RPMI8226 (cell line): ENCODE measurements at regions not wholly inside any gene's neighbourhood (a gene's known extent, or its start where the extent isn't known, plus 50 kb on each side); places are given as distances from the start of the nearest gene placed in this dataset.

Source experiments
- DNase-seq: peaks from one replicate; pipeline ENCODE4 v3.0.0-alpha.2; 2015

DNA sequence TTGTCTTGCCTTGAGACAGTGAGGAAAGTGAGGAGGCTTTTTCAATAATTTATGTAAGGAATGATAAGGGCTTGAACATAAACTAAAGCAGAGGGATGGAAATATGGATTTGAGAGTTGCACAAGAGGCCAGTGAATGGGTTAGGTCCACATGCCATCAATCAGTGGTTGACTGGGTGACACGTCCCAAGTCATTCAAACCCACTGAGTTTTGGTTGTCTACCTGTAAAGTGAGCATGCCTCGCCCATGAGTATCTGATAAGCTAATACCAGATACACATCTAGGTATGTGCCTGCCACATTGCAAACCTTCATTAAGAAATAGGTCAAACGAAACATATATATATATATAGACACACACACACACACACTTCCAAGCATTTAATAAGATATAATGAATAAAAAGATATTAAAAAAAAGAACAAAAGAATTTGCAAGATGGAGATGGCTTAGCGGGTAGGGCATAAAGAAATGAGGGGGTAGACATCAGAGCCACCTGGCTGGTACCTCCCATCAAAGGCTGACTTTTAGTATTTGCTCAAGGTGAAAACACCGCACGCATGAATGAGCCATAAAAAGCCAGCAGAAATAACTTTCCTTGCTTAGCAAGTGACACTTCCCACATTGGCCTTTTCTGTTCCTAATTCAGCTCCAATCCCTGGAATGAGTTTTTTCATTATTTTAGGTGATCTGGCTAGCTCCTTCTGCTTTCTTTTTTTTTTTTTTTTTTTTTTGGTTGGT, 109.1 kb upstream of the GGTLC1 start:
- no peak for DNase-seq

- DNase-seq, result no peak
Measured at GRCh38 chr20:24096864-24097450, 108.4 kb upstream of the GGTLC1 start.

- DNase-seq, result no peak
Measured at GRCh38 chr20:24096264-24096663, 107.7 kb upstream of the GGTLC1 start.

DNA sequence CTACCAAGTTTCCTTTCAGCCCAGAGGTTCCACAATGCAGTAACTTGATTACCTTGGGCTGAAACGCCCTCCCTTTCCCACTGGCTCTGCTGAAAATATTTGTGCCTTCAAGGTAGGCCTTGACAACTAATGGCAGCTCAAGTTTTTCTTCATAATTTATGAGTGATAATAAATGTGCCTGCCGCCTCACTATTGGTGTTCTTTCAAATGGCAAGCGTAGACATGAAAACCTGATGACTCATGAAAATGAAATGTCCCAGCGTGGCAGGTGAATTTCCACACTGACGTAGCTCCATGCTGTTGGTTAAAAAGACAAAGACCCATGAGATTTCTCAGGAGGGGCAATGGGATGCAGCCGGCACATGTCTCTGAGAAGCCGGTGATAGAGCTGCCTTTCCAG, 107.2 kb upstream of the GGTLC1 start:
- DNase-seq, result no peak

DNA sequence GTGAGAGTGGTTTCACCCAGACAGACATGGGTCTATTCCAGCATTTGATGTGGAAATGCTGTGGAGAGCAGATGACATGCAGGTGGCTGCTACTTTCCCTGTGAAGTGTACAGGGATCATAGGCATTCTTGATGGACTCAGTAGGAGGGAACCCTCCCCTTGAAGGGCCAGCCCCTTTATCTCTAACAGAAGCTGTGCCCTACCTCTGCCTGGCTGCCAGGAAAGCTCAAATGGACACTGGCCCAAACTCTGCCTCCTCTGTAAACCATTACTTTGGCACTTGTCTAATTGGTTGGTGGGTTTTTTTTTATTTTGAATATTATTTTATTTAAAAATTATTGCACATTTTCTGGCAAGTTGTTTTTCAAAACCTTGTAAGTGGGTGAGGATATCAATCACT, 106.7 kb upstream of the GGTLC1 start:
- no peak for DNase-seq

DNA sequence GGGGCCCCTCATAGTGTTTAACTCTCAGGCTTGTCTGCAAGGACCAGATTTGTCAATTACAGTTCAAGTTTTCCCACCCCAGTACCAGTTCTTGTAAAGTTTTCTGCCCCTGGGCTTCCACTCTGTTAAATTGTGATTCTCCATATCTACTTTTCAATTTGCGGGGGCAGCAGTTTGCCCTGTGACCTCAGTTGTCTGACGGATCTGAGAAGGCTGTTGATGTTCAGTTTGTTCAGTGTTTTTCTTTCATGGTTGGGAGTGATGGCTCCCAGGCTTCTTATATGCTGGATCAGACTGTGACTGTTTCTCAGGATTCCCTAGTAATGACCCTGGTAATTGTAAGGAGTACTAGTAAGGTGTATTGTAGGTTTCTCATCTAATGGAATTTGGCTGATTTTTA, 101.0 kb upstream of the GGTLC1 start:
- DNase-seq, result no peak

DNA sequence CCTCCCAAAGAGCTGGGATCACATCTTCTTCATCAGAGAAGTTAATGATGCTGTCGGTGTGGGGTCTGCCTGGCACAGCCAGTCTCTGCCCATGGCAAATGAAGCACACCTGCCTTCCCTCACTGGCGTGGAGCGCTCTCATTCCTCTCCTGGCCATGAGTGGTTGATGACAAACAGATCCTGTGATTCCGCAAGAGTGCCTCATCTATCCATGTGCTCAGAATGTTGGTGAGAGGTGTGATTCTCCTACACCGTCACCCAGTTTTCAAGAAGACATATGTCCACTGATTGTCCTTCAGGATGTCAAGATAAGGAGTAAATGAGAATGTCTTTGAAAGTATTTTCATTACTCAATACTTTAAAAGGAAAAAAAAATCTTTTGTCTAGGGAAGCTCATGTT, 97.5 kb upstream of the GGTLC1 start:
- no peak for DNase-seq

DNA sequence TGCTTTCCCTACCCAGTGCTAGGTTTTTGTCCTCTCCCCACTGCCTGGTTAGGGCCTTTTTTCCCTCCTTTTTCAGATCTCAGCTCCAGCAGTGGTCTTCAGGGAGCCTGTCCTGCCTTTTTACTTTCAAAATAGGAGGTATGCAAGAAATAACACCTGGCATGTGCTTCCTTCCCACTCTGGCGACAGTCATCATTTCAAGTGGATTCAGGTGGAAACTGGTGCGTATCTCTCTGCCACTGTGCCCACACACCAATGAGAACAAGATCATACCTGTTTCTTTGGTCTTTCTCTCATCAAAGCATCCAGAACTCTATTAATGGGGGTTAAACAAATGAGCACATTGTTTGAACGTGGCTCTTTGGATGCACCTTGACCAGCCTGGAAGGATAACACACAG, 95.7 kb upstream of the GGTLC1 start:
- no peak for DNase-seq

DNA sequence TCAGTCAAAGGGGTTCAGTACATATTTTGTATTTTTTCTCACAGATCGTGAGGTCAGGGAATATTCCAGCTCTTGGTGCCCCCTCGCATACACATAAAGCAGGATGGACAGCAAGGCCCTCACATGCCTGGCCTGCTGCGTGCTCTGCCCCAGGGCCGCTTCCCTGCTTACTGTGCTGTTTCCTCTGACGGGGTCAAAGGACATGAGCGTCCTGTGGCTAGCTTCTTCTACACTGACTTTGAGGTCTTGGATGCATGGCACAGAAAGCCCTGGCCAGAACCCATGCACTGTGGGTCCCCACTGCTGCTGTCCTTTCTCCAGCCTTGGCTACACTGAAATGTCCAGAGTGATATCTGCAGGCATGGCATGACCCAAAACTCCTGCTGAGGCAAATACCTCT, 92.5 kb upstream of the GGTLC1 start:
- no peak for DNase-seq

DNA sequence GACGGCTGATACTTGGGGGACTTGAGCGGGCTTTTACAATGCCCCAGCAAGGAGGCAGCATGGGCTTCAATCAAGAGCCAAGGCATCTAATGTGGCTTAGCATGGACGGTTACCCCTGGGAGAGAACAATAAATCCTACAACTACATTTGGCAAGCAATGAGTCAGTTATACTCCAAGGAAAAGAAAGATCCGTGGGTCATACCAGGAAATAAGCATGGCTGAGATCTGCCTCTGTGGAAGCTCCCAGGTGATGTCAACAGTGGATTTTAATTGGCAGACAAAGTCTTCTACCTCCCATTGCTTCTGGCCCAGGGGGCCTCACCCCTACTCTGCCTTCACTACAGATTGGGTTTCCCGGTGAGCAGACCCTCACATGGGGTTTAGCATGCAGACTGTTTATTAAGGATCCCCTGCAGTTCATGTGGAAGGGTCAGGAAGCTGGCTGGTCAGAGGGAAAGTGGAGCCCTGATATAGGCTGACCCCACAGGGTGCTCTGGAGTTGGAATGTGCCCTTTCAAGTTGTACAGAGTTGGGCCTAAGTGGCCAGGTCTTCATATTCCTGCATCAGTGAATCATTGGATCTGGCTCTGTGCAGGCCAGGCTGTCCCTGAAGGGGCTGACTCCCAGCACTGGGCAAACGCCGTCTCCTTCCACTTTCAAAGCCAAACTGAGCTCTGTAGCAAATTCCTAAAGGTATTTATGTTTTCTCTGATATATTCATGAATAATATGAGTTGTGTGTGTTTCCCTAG, 91.3 kb upstream of the GGTLC1 start:
- DNase-seq, result no peak

DNA sequence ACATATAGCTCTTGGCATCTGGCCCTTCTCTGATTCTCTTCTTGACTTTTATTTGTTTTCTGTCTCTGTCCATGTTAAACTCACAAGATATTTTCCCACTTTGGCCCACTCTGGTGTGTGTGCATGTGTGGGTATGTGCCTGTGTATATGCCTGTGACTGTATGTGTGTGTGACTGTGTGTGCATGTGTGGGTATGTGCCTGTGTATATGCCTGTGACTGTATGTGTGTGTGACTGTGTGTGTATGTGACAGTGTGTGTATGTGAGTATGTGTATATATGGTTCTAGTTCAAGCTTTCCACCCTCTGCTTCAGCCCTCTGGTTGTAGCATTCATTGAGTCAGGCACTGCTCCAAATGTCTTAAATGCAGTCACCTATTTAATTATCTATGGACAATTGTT, 88.6 kb upstream of the GGTLC1 start:
- no peak for DNase-seq

DNA sequence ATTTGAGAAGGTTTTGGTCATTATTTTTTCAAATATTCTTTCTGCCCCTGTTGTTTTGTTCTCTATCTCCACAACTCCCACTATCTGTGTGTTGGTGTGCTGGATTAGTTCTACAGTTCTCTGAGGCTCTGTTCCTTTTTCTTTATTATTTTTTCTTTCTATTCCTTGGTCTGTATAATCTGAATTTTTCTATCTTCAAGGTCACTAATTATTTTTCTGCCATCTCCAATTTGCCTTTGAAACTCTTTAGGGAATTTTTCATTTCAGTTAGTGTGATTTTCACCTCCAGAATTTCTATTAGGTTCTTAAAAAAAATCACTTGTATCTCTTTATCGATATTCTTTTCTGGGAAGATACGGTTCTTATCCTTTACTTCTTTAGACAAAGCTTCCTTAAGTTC, 82.1 kb upstream of the GGTLC1 start:
- no peak for DNase-seq

DNA sequence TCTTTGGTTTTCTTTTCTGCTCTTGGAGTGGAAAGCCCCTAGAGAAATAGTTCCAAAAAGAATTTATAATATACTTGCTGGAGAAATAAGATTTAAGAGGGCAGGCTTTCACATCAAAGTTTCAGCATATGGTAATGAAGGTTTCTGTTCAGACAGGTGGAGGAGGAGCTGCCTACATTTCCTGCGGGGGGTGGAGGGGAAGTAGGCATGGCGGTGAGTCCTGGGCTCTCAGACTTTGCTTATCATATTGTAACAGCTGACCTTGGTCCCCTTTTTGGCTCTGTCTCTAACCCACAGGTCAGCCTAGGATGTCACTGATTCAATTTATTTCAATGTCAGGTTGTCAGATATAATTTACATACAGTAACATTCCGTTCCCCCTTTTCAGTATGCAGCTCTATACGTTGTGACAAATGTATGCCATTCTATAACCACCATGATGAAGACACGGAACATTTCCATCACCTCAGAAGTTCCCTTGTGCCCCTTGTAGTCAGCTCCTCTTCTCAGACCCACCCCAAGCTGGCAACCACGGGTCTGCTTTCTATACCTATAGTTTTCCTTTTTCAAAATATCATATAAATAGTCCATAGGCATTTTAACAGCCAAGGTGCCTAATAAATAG, 77.6 kb upstream of the GGTLC1 start:
- DNase-seq, result no peak

DNA sequence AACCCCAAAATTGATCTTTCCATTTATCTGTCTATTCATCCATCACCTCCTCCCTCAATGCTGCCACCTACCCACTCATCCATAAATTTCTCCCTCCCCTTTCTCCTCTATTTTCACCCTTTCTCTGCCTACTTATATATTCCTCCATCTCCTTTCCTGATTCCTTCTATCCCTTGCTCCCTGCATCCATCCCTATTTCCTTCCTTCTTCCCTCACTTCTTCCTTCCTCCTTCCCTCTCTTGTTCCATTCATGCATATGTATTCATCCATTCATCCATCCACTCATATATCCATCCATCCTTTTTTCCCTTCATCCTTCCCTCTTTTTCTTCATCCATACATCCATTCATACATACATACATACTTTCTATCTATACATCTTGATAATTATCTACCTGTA, 76.3 kb upstream of the GGTLC1 start:
- no peak for DNase-seq

DNA sequence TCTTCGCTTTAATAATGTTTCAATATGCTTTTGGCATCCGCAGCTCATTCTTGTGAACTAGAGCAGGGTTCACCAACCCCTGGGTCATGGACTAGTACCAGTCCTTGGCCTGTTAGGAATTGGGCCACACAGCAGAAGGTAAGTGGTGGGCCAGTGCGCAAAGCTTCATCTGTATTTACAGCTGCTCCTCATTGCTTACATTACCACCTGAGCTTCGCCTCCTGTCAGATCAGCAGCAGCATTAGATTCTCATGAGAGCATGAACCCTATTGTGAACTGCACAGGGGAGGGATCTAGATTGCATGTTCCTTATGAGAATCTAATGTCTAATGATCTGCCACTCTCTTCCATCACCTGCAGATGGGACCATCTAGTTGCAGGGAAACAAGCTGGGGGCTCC, 75.5 kb upstream of the GGTLC1 start:
- no peak for DNase-seq

DNA sequence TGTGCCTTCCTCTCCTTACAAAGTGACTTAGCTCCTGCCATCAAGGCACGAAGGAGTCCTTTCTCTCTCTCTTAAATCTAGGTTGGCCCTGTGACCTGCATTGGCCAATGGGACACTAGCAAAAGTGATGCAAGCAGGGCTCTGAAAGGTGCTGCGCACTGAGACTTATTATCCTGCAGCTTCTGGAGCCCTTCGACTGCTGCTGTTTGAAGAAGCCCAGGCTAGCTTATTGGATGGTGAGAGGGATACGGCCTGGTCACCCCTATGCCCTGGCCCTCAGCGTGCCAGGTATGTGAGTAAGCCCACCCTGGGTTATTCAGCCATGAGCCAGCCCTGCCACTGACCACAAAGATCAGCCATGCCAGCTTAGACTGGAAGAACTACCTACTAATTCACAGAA, 74.5 kb upstream of the GGTLC1 start:
- no peak for DNase-seq

DNA sequence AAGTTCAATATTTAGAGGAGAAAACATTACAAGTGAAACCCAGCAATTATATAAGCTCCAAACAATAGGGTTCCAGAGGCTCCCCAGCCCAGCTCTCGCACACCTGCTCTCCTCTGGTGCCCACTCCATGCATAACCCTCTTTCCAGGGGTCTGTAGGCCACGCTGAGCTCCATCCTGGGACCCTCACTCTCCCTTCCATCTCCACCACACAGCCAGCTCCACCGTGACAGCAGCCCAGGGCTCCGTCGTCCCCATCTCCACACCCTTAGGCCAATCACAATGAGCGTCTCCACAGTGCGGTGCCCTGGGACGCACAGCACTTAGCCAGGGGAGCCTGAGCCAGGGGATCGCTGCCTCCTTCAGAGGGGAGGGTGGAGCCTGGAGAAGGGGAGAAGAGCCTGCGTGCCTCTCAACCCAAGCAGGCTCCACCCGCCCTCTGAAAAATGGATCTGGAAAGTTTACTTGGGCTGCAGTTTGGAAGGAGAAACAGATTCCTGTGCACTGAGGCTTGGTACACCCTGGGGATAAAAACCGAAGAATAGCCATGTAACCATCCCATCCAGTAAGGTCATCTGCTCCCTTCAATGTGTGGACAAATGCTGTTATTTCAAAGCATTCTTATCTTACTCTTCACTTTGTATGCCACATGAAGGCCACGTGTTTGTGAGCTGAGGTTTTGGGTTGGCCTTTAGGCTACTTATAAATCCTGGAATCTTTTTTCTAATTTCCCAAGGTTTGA, 72.4 kb upstream of the GGTLC1 start:
- DNase-seq, result no peak

- DNase-seq, result no peak
Measured at GRCh38 chr20:24059174-24059573, 70.6 kb upstream of the GGTLC1 start.

GRCh38 chr20:24056491-24056890, 67.9 kb upstream of the GGTLC1 start:
- no peak for DNase-seq

- no peak for DNase-seq
Measured at GRCh38 chr20:24052599-24053275, 64.2 kb upstream of the GGTLC1 start.

- DNase-seq, result no peak
Measured at GRCh38 chr20:24051160-24051559, 62.6 kb upstream of the GGTLC1 start.

- DNase-seq, result no peak
Measured at GRCh38 chr20:24050119-24050518, 61.5 kb upstream of the GGTLC1 start.

- no peak for DNase-seq
Measured at GRCh38 chr20:24049081-24049480, 60.5 kb upstream of the GGTLC1 start.
